Mononuclear cell (primary cell): ENCODE measurements at regions not wholly inside any gene's neighbourhood (a gene's known extent, or its start where the extent isn't known, plus 50 kb on each side); places are given as distances from the start of the nearest gene placed in this dataset.

Source experiments
- H3K27me3 ChIP-seq: 2 replicates; pipeline ENCODE4 v1.6.0; 2011; ENCODE audit warnings: low read length, control low read depth; ENCODE audit not compliant: insufficient read depth
- H3K4me1 ChIP-seq: 2 replicates; pipeline ENCODE4 v1.5.1; 2011; ENCODE audit warnings: mild to moderate bottlenecking, low read length, control low read depth; ENCODE audit not compliant: insufficient read depth
- H3K4me3 ChIP-seq: 2 replicates; pipeline ENCODE4 v1.5.1; 2011; ENCODE audit warnings: mild to moderate bottlenecking, low read length, moderate library complexity
- H3K9me3 ChIP-seq: 2 replicates; pipeline ENCODE4 v1.5.1; 2011; ENCODE audit warnings: low read depth, mild to moderate bottlenecking, control low read depth, low read length

DNA sequence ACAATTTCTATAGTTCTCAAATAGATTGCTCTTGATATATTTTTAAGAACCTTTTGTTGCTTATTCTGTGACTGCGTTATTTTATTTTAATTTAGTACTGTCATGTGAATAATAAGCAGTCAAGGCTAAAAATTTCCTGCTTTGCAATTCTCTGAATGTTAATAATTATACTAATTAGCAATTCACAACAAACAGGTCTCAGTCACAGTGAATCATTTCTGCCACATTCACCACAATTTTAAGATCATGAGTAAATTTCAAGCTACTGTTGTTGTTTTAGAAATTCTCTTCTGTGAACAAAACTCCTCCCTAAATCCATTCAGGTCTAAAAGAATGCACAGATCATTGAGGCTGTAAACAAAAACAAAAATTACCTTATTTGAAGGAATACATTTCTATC lies 339.6 kb upstream of the DPYD start:
- no peak overlapping the region for H3K4me3 ChIP-seq
- no peaks in the 10 kb centered on the region for H3K27me3 ChIP-seq
- H3K9me3 ChIP-seq, result no peaks in the 10 kb centered on the region
- no peaks in the 10 kb centered on the region for H3K4me1 ChIP-seq

- Histone ChIP-seq H3K4me1 (no peaks in the 10 kb centered on the region), H3K9me3 (no peaks in the 10 kb centered on the region), H3K4me3 (no peak overlapping the region), H3K27me3 (no peaks in the 10 kb centered on the region)
Observed at GRCh38 chr1:98256700-98257099, 335.9 kb upstream of the DPYD start.

DNA sequence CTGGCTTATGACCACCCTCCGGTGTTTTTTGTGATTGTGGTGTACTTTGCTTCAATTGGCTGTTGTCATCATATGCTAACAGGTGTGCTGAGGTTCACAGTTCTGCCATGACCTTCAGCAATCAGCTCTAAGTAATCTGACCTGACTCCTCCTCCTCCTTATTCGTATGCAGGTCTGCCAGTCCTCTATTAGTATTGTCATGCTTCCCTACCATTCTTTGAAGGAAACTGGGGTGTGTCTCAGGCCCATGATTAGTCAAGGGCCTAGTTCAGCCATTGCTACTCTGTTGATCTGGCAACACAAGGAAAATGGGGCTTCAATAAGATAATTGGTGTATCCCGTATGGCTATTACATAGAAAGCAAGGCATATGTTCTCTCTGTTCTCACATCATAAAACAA lies 332.3 kb upstream of the DPYD start:
- Histone ChIP-seq H3K27me3 (no peaks in the 10 kb centered on the region), H3K4me1 (no peaks in the 10 kb centered on the region), H3K4me3 (no peak overlapping the region), H3K9me3 (no peaks in the 10 kb centered on the region)

DNA sequence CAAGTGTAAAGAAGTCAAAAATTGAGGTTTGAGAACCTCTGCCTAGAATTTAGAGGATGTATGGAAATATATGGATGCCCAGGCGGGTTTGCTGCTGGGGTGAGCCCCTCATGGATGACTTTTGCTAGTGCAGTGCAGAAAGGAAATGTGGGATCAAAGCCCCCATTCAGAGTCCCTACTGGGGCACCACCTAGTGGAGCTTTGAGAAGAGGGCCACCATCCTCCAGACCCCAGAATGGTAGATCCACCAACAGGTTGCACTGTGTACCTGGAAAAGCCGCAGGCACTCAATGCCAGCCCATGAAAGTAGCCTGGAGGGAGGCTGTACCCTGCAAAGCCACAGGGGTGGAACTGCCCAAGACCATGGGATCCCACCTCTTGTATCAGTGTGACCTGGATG lies 330.7 kb upstream of the DPYD start:
- H3K27me3 ChIP-seq, result no peaks in the 10 kb centered on the region
- no peaks in the 10 kb centered on the region for H3K4me1 ChIP-seq
- H3K9me3 ChIP-seq, result no peaks in the 10 kb centered on the region
- H3K4me3 ChIP-seq, result no peak overlapping the region

DNA sequence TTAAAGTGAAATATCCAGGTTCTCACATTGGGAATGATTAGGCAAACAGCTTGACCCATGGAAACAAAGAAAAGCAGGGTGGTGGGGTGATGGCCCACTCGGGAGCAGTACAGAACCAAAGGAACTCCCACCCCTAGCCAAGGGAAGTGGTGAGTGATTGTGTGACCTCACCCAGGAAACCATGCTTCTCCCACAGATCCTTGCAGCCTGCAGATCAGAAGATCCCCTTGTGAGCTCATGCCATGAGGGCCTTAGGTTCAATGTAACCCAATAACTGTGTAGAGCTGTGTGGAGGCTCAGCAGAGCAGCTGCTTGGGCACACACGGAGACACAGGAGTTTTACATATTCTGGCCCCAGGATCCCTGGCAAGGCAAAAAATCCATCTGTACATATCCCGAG lies 311.8 kb upstream of the DPYD start:
- H3K4me1 ChIP-seq, result peaks cover 6% of the 10 kb centered on the region
- peaks cover 15% of the 10 kb centered on the region for H3K9me3 ChIP-seq
- H3K27me3 ChIP-seq, result no peaks in the 10 kb centered on the region
- H3K4me3 ChIP-seq, result no peak overlapping the region

GRCh38 chr1:98222706-98223105 lies 301.9 kb upstream of the DPYD start:
- Histone ChIP-seq H3K9me3 (no peaks in the 10 kb centered on the region), H3K27me3 (no peaks in the 10 kb centered on the region), H3K4me3 (no peak overlapping the region), H3K4me1 (no peaks in the 10 kb centered on the region)

DNA sequence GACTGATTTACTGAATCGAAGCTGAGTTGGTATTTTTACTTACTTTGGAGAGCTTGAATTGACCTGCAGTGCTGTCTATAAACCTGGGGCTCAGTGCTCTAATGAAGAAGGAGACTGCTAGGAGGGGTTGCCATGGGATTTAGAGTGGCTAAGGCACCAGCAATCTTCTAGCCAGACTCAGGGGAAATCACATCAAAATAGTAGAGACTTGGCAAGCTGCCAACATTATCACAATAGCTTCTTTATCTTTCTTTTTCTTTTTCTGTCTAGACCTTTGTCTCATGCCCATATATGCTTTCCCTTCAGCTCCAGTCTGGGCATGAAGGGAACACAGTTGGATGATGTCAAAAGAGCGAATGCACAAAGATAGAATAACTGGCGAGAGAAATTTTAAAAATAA lies 301.1 kb upstream of the DPYD start:
- Histone ChIP-seq H3K9me3 (no peaks in the 10 kb centered on the region), H3K4me1 (no peaks in the 10 kb centered on the region), H3K4me3 (no peak overlapping the region), H3K27me3 (no peaks in the 10 kb centered on the region)

GRCh38 chr1:98217601-98218000 lies 296.8 kb upstream of the DPYD start:
- no peaks in the 10 kb centered on the region for H3K27me3 ChIP-seq
- no peaks in the 10 kb centered on the region for H3K4me1 ChIP-seq
- no peaks in the 10 kb centered on the region for H3K9me3 ChIP-seq
- H3K4me3 ChIP-seq, result no peak overlapping the region

DNA sequence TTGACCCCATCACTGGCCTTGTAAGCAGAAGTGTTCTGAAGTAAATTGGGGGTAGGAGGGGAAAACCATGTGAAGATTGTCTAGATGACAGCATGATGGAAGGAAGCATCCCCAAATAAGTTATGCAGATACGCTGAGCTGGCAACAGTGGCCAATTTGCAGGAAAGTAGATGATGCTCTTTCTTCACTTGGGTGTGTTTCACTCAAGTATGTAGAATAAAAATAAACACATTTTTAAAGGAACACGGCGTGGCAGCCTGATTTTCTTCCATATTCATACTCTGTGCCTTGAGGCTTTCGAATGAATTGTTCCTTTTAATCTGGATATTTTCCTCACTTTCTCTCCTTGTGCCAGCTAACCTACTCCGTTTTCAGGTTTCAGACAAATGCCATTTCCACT lies 295.5 kb upstream of the DPYD start:
- H3K4me1 ChIP-seq, result no peaks in the 10 kb centered on the region
- H3K4me3 ChIP-seq, result no peak overlapping the region
- no peaks in the 10 kb centered on the region for H3K9me3 ChIP-seq
- H3K27me3 ChIP-seq, result no peaks in the 10 kb centered on the region

DNA sequence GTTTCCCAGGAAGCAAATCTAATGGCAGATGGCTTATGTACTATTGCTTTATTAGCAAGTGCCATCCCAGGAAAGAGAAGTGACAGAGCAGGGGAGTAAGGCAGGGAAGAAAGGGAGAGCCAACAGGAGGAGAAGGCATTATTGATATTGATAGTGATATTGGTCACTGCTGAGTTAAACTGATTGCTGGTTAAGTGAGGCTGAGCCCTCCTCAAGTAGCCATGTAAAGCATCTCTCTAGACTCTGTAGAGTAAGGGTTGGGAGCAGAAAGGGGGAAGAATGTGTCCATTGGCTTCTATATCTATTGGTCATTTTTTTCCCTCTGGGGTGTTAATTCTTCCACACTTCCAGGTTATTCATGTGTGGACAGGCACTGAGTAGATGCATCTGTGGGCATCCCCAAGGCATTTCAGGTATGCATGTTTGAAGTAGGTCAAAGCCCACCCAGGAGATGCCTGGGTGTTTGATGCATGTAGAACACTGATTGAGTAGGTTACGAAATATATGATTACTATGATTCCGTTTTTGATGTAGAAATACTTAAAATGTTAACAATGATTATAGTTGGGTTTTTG lies 290.5 kb upstream of the DPYD start:
- Histone ChIP-seq H3K4me1 (no peaks in the 10 kb centered on the region), H3K9me3 (no peaks in the 10 kb centered on the region), H3K27me3 (no peaks in the 10 kb centered on the region)

DNA sequence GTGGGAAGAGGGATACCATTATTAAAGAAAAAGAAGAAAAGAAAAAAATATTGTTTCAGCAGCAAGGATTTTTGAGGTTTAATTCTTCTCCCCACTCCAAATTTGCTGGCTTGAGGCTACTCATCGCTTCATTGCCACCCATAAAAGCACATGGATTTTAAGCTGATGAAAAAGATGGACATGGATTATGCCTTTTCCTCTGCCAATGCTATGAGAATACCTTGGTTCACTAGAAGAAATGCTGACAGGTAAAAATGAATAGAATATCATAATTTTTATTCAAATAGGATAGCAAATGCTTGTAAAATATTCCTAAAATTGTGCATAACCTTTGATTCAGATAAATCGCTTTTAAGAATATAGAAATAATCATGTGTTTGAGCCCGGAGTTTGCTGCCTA lies 289.7 kb upstream of the DPYD start:
- no peak overlapping the region for H3K4me3 ChIP-seq
- H3K27me3 ChIP-seq, result no peaks in the 10 kb centered on the region
- no peaks in the 10 kb centered on the region for H3K9me3 ChIP-seq
- H3K4me1 ChIP-seq, result no peaks in the 10 kb centered on the region

More for the DNA sequence above, 290.5 kb upstream of the DPYD start:
- H3K4me3 ChIP-seq, result no peak overlapping the region

DNA sequence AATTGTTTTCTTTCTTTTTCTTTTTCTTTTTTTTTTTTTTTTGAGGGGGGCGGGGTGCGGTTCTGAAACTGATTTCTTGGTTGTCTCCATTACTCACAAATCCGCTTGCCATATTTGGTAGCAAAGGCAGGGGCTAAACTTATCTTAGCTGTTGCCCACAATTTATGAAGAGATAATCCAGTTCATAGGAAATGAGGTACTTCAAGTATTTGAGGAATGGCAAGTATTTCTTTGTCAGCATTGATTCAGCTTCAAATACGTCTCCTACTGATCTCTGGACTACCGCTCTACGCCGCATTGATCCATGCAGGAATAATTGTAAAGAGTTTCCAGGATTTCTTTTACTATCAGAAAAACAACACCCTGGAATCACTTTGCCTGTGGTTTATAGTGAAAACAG lies 289.2 kb upstream of the DPYD start:
- no peaks in the 10 kb centered on the region for H3K9me3 ChIP-seq
- H3K4me1 ChIP-seq, result no peaks in the 10 kb centered on the region
- no peak overlapping the region for H3K4me3 ChIP-seq

DNA sequence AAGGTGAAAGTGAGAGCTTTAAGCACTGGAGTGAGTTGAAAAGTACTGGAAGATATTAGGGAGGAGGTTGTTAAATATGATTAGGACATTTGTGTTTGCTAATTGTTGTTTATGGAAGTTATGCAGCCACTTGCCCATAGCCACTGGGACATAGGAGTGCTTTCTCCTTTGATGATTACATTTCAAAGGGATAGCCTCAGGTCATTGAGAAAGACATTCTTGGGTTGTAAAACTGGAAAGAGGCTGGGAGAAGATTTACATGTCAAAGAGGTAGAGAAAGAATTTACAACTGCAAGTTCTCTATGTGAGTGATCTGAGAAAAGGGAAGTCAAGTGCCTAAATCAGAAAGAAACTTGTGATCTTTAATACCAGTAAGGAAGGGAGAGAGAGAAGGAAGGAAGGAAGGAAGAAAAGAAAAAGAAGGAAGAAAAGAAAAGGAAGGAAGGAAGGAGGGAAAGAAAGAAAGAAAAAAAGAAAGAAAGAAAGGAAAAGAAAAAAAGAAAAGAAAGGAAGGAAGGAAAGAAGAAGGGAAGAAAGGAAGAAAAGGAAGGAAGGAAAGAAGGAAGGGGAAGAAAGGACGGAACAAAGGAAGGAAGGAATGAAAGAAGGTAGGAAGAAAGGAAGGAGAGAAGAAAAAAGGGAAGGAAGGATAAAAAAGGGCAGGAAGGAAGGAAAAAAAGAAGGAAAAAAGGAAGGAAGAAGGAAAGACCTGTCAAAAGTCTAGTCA lies 284.6 kb upstream of the DPYD start:
- Histone ChIP-seq H3K27me3 (no peaks in the 10 kb centered on the region), H3K4me3 (no peak overlapping the region), H3K9me3 (no peaks in the 10 kb centered on the region), H3K4me1 (no peaks in the 10 kb centered on the region)

More for the DNA sequence above, 289.2 kb upstream of the DPYD start:
- H3K27me3 ChIP-seq, result no peaks in the 10 kb centered on the region

- Histone ChIP-seq H3K27me3 (no peaks in the 10 kb centered on the region), H3K9me3 (no peaks in the 10 kb centered on the region), H3K4me3 (no peak overlapping the region), H3K4me1 (no peaks in the 10 kb centered on the region)
Observed at GRCh38 chr1:98203466-98203865, 282.6 kb upstream of the DPYD start.

DNA sequence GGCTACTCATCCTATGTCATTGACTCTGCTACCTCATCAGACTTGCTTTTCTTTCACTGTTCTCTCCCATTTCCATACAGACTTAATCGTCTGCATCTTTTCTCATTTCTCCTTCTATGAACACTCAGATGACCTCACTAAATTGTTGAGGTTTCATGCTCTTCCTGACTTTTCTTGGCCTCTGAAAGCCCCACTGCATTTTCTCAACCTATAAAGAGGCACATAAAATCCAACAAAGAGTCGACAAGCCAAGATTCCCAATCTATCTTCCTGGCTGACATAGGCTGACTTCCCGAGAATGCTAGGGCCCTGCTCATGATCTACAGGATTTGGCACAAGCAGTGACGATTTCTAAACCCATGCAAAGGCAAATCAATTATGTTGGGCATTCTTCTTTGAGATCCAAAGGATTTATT lies 280.8 kb upstream of the DPYD start:
- no peaks in the 10 kb centered on the region for H3K9me3 ChIP-seq
- no peaks in the 10 kb centered on the region for H3K4me1 ChIP-seq
- no peaks in the 10 kb centered on the region for H3K27me3 ChIP-seq
- no peak overlapping the region for H3K4me3 ChIP-seq

GRCh38 chr1:98197356-98197755 lies 276.5 kb upstream of the DPYD start:
- no peaks in the 10 kb centered on the region for H3K9me3 ChIP-seq
- no peaks in the 10 kb centered on the region for H3K4me1 ChIP-seq
- H3K4me3 ChIP-seq, result no peak overlapping the region
- no peaks in the 10 kb centered on the region for H3K27me3 ChIP-seq
